GM23338 (cell line): ENCODE measurements at regions not wholly inside any gene's neighbourhood (a gene's known extent, or its start where the extent isn't known, plus 50 kb on each side); places are given as distances from the start of the nearest gene placed in this dataset.
A peak's percentile ranks its signal among the peaks of the same experiment; 100 is the strongest.

ENCODE experiments used
- ATAC-seq: fragments of 200-7000 bp; cut with Tn5 transposase; 3 replicates; pipeline ENCODE4 v1.9.1; 2020
- DNase-seq: peaks from one replicate; pipeline ENCODE4 v3.0.0-alpha.2; 2015; ENCODE audit warnings: low spot score
- H2AFZ ChIP-seq: fragments of 200-600 bp; sonication (generic); 2 replicates; pipeline ENCODE4 v1.8.0; 2016; ENCODE audit warnings: antibody characterized with exemption, mild to moderate bottlenecking, moderate library complexity
- H3F3A ChIP-seq: fragments of 200-600 bp; sonication (generic); replicated peaks from 2 replicates; pipeline ENCODE4 v1.8.0; 2017; ENCODE audit warnings: antibody characterized with exemption, mixed run types, low read depth
- H3K27ac ChIP-seq: fragments of 200-600 bp; sonication (generic); 2 replicates; pipeline ENCODE4 v1.6.1; 2016; ENCODE audit warnings: low read depth
- H3K27me3 ChIP-seq: fragments of 200-600 bp; sonication (generic); 2 replicates; pipeline ENCODE4 v1.8.0; 2016; ENCODE audit warnings: mild to moderate bottlenecking, mixed run types, moderate library complexity; ENCODE audit not compliant: insufficient read depth
- H3K36me3 ChIP-seq: fragments of 200-600 bp; sonication (generic); 2 replicates; pipeline ENCODE4 v1.8.0; 2016; ENCODE audit warnings: mild to moderate bottlenecking; ENCODE audit not compliant: insufficient read depth
- H3K4me1 ChIP-seq: fragments of 200-600 bp; sonication (generic); 2 replicates; pipeline ENCODE4 v1.8.0; 2016; ENCODE audit warnings: mild to moderate bottlenecking, moderate library complexity; ENCODE audit not compliant: insufficient read depth
- H3K4me2 ChIP-seq: fragments of 200-600 bp; sonication (generic); 2 replicates; pipeline ENCODE4 v1.7.1; 2017; ENCODE audit warnings: mixed run types
- H3K4me3 ChIP-seq: fragments of 200-600 bp; sonication (generic); 2 replicates; pipeline ENCODE4 v1.6.1; 2016; ENCODE audit warnings: mixed run types
- H3K79me2 ChIP-seq: fragments of 200-600 bp; sonication (generic); replicated peaks from 2 replicates; pipeline ENCODE4 v1.8.0; 2017; ENCODE audit warnings: mild to moderate bottlenecking; ENCODE audit not compliant: insufficient read depth
- H3K9me2 ChIP-seq: fragments of 200-600 bp; sonication (generic); 2 replicates; pipeline ENCODE4 v1.8.0; 2017; ENCODE audit not compliant: insufficient read depth
- H4K20me1 ChIP-seq: fragments of 200-600 bp; sonication (generic); replicated peaks from 2 replicates; pipeline ENCODE4 v1.8.0; 2017; ENCODE audit warnings: mild to moderate bottlenecking; ENCODE audit not compliant: insufficient read depth
- H3K27ac Mint-ChIP-seq: 2 replicates; pipeline ENCODE4 v1.8.0; 2020; ENCODE audit warnings: inconsistent platforms, mild to moderate bottlenecking, moderate library complexity, mixed read lengths
- H3K27me3 Mint-ChIP-seq: 3 replicates; pipeline ENCODE4 v1.8.0; 2022; ENCODE audit warnings: low read depth, mild to moderate bottlenecking, moderate library complexity, mixed read lengths, inconsistent platforms; ENCODE audit not compliant: insufficient read depth, poor library complexity
- H3K36me3 Mint-ChIP-seq: 3 replicates; pipeline ENCODE4 v1.8.0; 2021; ENCODE audit warnings: low read depth, mild to moderate bottlenecking, inconsistent platforms, moderate library complexity, mixed read lengths
- H3K4me1 Mint-ChIP-seq: 3 replicates; pipeline ENCODE4 v1.8.0; 2020; ENCODE audit warnings: mild to moderate bottlenecking, inconsistent platforms, mixed read lengths
- H3K4me3 Mint-ChIP-seq: 3 replicates; pipeline ENCODE4 v1.8.0; 2021; ENCODE audit warnings: moderate library complexity, mild to moderate bottlenecking, inconsistent platforms, mixed read lengths
- H3K9me3 Mint-ChIP-seq: 3 replicates; pipeline ENCODE4 v1.8.0; 2020; ENCODE audit warnings: moderate library complexity, mild to moderate bottlenecking, inconsistent platforms, mixed read lengths
- CTCF ChIP-seq, 2 experiments: fragments of 200-600 bp in 1 of 2; sonication (generic) in 1 of 2; conservative IDR thresholded peaks; 2 replicates each; pipeline versions ENCODE4 v1.5.1 to v1.6.1; 2016 to 2017; ENCODE audit warnings: antibody characterized with exemption in 2 of 2, low read depth in 2 of 2, mild to moderate bottlenecking in 2 of 2, moderate library complexity in 1 of 2
- ETS1 ChIP-seq: IDR thresholded peaks from 2 replicates; pipeline ENCODE4 v1.6.1; 2016; ENCODE audit warnings: antibody characterized with exemption
- JUNB ChIP-seq: IDR thresholded peaks from one replicate; pipeline ENCODE4 v1.6.1; 2016; ENCODE audit warnings: antibody characterized with exemption; ENCODE audit not compliant: unreplicated experiment
- REST ChIP-seq: IDR thresholded peaks from one replicate; pipeline ENCODE4 v1.6.1; 2018; ENCODE audit warnings: antibody characterized with exemption; ENCODE audit not compliant: unreplicated experiment
- ZNF462 ChIP-seq: fragments of 250-450 bp; sonication (Bioruptor Pico); IDR thresholded peaks from 2 replicates; pipeline ENCODE4 v1.5.0; 2020; ENCODE audit warnings: mild to moderate bottlenecking, moderate library complexity

GRCh38 chr18:4870177-4870773, 326.8 kb downstream of the AKAIN1 start (continued):
- TF ChIP-seq ETS1: no peak

GRCh38 chr18:4869155-4869554, 327.9 kb downstream of the AKAIN1 start:
- no peaks in the 10 kb centered on the region for H3K27me3 Mint-ChIP-seq
- H3K9me3 Mint-ChIP-seq: peaks cover 43% of the 10 kb centered on the region
- no peaks in the 10 kb centered on the region for H3K27me3 ChIP-seq
- H4K20me1 ChIP-seq: no peaks in the 10 kb centered on the region
- TF ChIP-seq ZNF462 (CRISPR knock-in tag) (no peak), JUNB (no peak), CTCF (conservative IDR thresholded peaks at IDR 0.05; ENCODE audit: low read depth in 2 of 2) (no peak), REST (no peak)
- H3K4me2 ChIP-seq: no peak overlapping the region
- H3K4me1 Mint-ChIP-seq: peaks cover 12% of the 10 kb centered on the region
- no peak overlapping the region for H2AFZ ChIP-seq
- no peak overlapping the region for H3K27ac ChIP-seq
- H3K4me1 ChIP-seq: 0 out of 2 replicates have a peak, but pooled peaks cover 6% of the 10 kb centered on the region
- no peaks in the 10 kb centered on the region for H3K9me2 ChIP-seq
- no peak overlapping the region for H3K4me3 ChIP-seq
- DNase-seq (peak; percentile 43), ATAC-seq (peak; percentile 29; the same call in 1 of the 3 replicates)
- no peaks in the 10 kb centered on the region for H3K79me2 ChIP-seq
- no peak overlapping the region for H3K4me3 Mint-ChIP-seq
- H3K36me3 ChIP-seq: no peaks in the 10 kb centered on the region
- H3F3A ChIP-seq: no peaks in the 10 kb centered on the region
- H3K36me3 Mint-ChIP-seq: peaks cover 44% of the 10 kb centered on the region
- no peak overlapping the region; the same call in 1 of the 2 replicates for H3K27ac Mint-ChIP-seq
